Inflammatory macrophage (primary cell): ENCODE measurements at regions not wholly inside any gene's neighbourhood (a gene's known extent, or its start where the extent isn't known, plus 50 kb on each side); places are given as distances from the start of the nearest gene placed in this dataset.
"Not testable (repeated sequence)": the region's sequence is repeated elsewhere in the genome, so short reads cannot be mapped to it uniquely, and the experiment has no call there.

ENCODE experiments used
- DNase-seq, 2 donors: peaks; one replicate each; pipeline ENCODE4 v3.0.0-alpha.2; 2020 to 2022

GRCh38 chr9:21533597-21533996 is 51.5 kb upstream of the IFNE start:
- no peak for DNase-seq

GRCh38 chr9:21535396-21535795 is 53.3 kb upstream of the IFNE start:
- DNase-seq: no peak

- DNase-seq: no peak
Observed at GRCh38 chr9:21542787-21543186, 60.7 kb upstream of the IFNE start.

- DNase-seq: no peak
Observed at GRCh38 chr9:21543187-21543586, 61.1 kb upstream of the IFNE start.

- DNase-seq: not testable (repeated sequence)
Observed at GRCh38 chr9:21543816-21544215, 61.7 kb upstream of the IFNE start.

GRCh38 chr9:21546949-21547348 is 64.8 kb upstream of the IFNE start:
- no peak for DNase-seq

GRCh38 chr9:21549251-21549765 is 67.2 kb upstream of the IFNE start:
- DNase-seq: no peak

GRCh38 chr9:21549890-21550289 is 67.8 kb upstream of the IFNE start:
- no peak for DNase-seq

- no peak for DNase-seq
Observed at GRCh38 chr9:21550392-21550791, 68.3 kb upstream of the IFNE start.

- no peak for DNase-seq
Observed at GRCh38 chr9:21551401-21551800, 69.3 kb upstream of the IFNE start.

GRCh38 chr9:21552244-21553170 is 70.4 kb upstream of the IFNE start:
- no peak for DNase-seq

GRCh38 chr9:21553441-21553840 is 71.3 kb upstream of the IFNE start:
- DNase-seq: no peak

GRCh38 chr9:21554813-21555212 is 72.7 kb upstream of the IFNE start:
- no peak for DNase-seq

- DNase-seq: no peak
Observed at GRCh38 chr9:21555911-21556310, 73.8 kb upstream of the IFNE start.

- DNase-seq: no peak
Observed at GRCh38 chr9:21556581-21557427, 74.7 kb upstream of the IFNE start.

- no peak for DNase-seq
Observed at GRCh38 chr9:21557428-21557768, 75.3 kb upstream of the IFNE start.

GRCh38 chr9:21558079-21558478 is 76.0 kb upstream of the IFNE start:
- no peak for DNase-seq

GRCh38 chr9:21558615-21559401 is 76.7 kb upstream of the IFNE start:
- no peak for DNase-seq

GRCh38 chr9:21559402-21560280 is 77.5 kb upstream of the IFNE start:
- no peak for DNase-seq

- DNase-seq: no peak
Observed at GRCh38 chr9:21560281-21560745, 78.2 kb upstream of the IFNE start.

GRCh38 chr9:21561502-21561901 is 79.4 kb upstream of the IFNE start:
- DNase-seq: no peak

- no peak for DNase-seq
Observed at GRCh38 chr9:21564175-21564574, 82.1 kb upstream of the IFNE start.
